ENCODE measurements at regions not wholly inside any gene's neighbourhood (a gene's known extent, or its start where the extent isn't known, plus 50 kb on each side); places are given as distances from the start of the nearest gene placed in this dataset.
"Not testable (repeated sequence)": the region's sequence is repeated elsewhere in the genome, so short reads cannot be mapped to it uniquely, and the experiment has no call there.

GRCh38 chr17:445839-446238 lies 93.2 kb upstream of the RPH3AL start, which contains the start of gene RFLNB:
RFLNB (minus strand) TSS chr17:445939.
- not testable (repeated sequence) for DNase-seq (ENCODE audit: low read depth in 1 of 2, low spot score in 1 of 2)

GRCh38 chr17:444879-445454 lies 92.4 kb upstream of the RPH3AL start:
- no peak for DNase-seq (ENCODE audit: low read depth in 1 of 2, low spot score in 1 of 2)

- no peak for DNase-seq (ENCODE audit: low read depth in 1 of 2, low spot score in 1 of 2)
These were observed 90.5 kb upstream of the RPH3AL start for GRCh38 chr17:443109-443508.

GRCh38 chr17:441155-441950 lies 88.7 kb upstream of the RPH3AL start:
- no peak for DNase-seq (ENCODE audit: low read depth in 1 of 2, low spot score in 1 of 2)

GRCh38 chr17:438191-438590 lies 85.6 kb upstream of the RPH3AL start:
- no peak for DNase-seq (ENCODE audit: low read depth in 1 of 2, low spot score in 1 of 2)

GRCh38 chr17:437545-437944 lies 84.9 kb upstream of the RPH3AL start:
- DNase-seq (ENCODE audit: low read depth in 1 of 2, low spot score in 1 of 2): no peak

- DNase-seq (ENCODE audit: low read depth in 1 of 2, low spot score in 1 of 2): no peak
These were observed 84.0 kb upstream of the RPH3AL start for GRCh38 chr17:436571-436970.

GRCh38 chr17:432471-432870 lies 79.9 kb upstream of the RPH3AL start:
- not testable (repeated sequence) for DNase-seq (ENCODE audit: low read depth in 1 of 2, low spot score in 1 of 2)

GRCh38 chr17:431494-431893 lies 78.9 kb upstream of the RPH3AL start:
- no peak for DNase-seq (ENCODE audit: low read depth in 1 of 2, low spot score in 1 of 2)

- no peak for DNase-seq (ENCODE audit: low read depth in 1 of 2, low spot score in 1 of 2)
These were observed 77.0 kb upstream of the RPH3AL start for GRCh38 chr17:429589-429988.

GRCh38 chr17:428414-428813 lies 75.8 kb upstream of the RPH3AL start:
- no peak for DNase-seq (ENCODE audit: low read depth in 1 of 2, low spot score in 1 of 2)

GRCh38 chr17:427891-428290 lies 75.3 kb upstream of the RPH3AL start:
- no peak for DNase-seq (ENCODE audit: low read depth in 1 of 2, low spot score in 1 of 2)

- no peak for DNase-seq (ENCODE audit: low read depth in 1 of 2, low spot score in 1 of 2)
These were observed 74.7 kb upstream of the RPH3AL start for GRCh38 chr17:427327-427726.

- no peak for DNase-seq (ENCODE audit: low read depth in 1 of 2, low spot score in 1 of 2)
These were observed 69.8 kb upstream of the RPH3AL start for GRCh38 chr17:422196-422930.

- no peak for DNase-seq (ENCODE audit: low read depth in 1 of 2, low spot score in 1 of 2)
These were observed 68.0 kb upstream of the RPH3AL start for GRCh38 chr17:420479-421175.

- DNase-seq (ENCODE audit: low read depth in 1 of 2, low spot score in 1 of 2): no peak
These were observed 66.6 kb upstream of the RPH3AL start for GRCh38 chr17:419073-419735.

- no peak for DNase-seq (ENCODE audit: low read depth in 1 of 2, low spot score in 1 of 2)
These were observed 65.8 kb upstream of the RPH3AL start for GRCh38 chr17:418421-418751.

GRCh38 chr17:417691-418420 lies 65.2 kb upstream of the RPH3AL start:
- DNase-seq (ENCODE audit: low read depth in 1 of 2, low spot score in 1 of 2): no peak

- DNase-seq (ENCODE audit: low read depth in 1 of 2, low spot score in 1 of 2): peak in 1 of 2 donors; percentile 46
These were observed 63.9 kb upstream of the RPH3AL start for GRCh38 chr17:416293-417206.

All from activated CD4-positive, alpha-beta T cell treated with anti-CD3 and anti-CD28 coated beads, Interleukin-2, amount 50 U/mL, for 24 hours (primary cell).